ENCODE measurements at regions not wholly inside any gene's neighbourhood (a gene's known extent, or its start where the extent isn't known, plus 50 kb on each side); places are given as distances from the start of the nearest gene placed in this dataset.
"Not testable (repeated sequence)": the region's sequence is repeated elsewhere in the genome, so short reads cannot be mapped to it uniquely, and the experiment has no call there.

- Histone ChIP-seq H3K27ac (ENCODE audit: insufficient read depth, low read length, poor library complexity, severe bottlenecking) (no peak overlapping the region), H3K27me3 (replicated peaks; ENCODE audit: control insufficient read depth, insufficient read depth, low read length, poor library complexity, severe bottlenecking) (no peaks in the 10 kb centered on the region), H3K4me1 (ENCODE audit: control insufficient read depth, insufficient read depth, low read length, poor library complexity, severe bottlenecking) (no peaks in the 10 kb centered on the region), H3K9me3 (ENCODE audit: control insufficient read depth, low read length) (no peaks in the 10 kb centered on the region), H3K36me3 (ENCODE audit: control insufficient read depth, insufficient read depth, low read length) (no peaks in the 10 kb centered on the region), H3K4me3 (ENCODE audit: insufficient read depth, low read depth, low read length, poor library complexity, severe bottlenecking) (no peak overlapping the region)
- DNase-seq, result no peak
Measured at GRCh38 chr10:6794441-6794840, 214.4 kb upstream of the PRKCQ start.

DNA sequence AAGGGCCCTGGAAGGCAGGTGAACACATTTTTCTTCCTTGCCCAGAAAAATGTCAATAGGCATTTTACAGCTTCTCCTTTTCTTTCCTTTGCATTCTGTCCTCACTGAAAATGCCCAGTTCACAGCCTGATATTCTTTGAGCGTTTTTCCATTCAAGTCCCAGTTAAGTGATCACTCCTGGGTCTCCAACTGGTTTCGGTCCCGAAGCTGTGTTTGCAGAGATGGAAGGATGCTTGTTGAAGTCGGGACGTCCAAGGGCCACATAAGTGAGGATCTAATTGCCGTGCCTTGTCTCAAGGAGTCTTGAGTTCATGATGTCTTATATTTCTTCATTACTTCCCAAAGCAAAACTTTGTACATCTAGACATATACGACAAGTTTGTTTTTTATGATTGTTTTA lies 208.7 kb upstream of the PRKCQ start:
- H3K27ac ChIP-seq (ENCODE audit: insufficient read depth, low read length, poor library complexity, severe bottlenecking), result no peak overlapping the region

GRCh38 chr10:6788231-6788630 lies 208.2 kb upstream of the PRKCQ start:
- no peak for DNase-seq
- Histone ChIP-seq H3K27ac (ENCODE audit: insufficient read depth, low read length, poor library complexity, severe bottlenecking) (no peak overlapping the region), H3K4me1 (ENCODE audit: control insufficient read depth, insufficient read depth, low read length, poor library complexity, severe bottlenecking) (no peaks in the 10 kb centered on the region), H3K4me3 (ENCODE audit: insufficient read depth, low read depth, low read length, poor library complexity, severe bottlenecking) (no peak overlapping the region), H3K9me3 (ENCODE audit: control insufficient read depth, low read length) (no peaks in the 10 kb centered on the region), H3K27me3 (replicated peaks; ENCODE audit: control insufficient read depth, insufficient read depth, low read length, poor library complexity, severe bottlenecking) (no peaks in the 10 kb centered on the region), H3K36me3 (ENCODE audit: control insufficient read depth, insufficient read depth, low read length) (no peaks in the 10 kb centered on the region)

More for the DNA sequence above, 208.7 kb upstream of the PRKCQ start:
- H3K9me3 ChIP-seq (ENCODE audit: control insufficient read depth, low read length), result no peaks in the 10 kb centered on the region
- H3K4me1 ChIP-seq (ENCODE audit: control insufficient read depth, insufficient read depth, low read length, poor library complexity, severe bottlenecking), result no peaks in the 10 kb centered on the region
- H3K4me3 ChIP-seq (ENCODE audit: insufficient read depth, low read depth, low read length, poor library complexity, severe bottlenecking), result no peak overlapping the region
- DNase-seq, result no peak
- H3K36me3 ChIP-seq (ENCODE audit: control insufficient read depth, insufficient read depth, low read length), result no peaks in the 10 kb centered on the region
- no peaks in the 10 kb centered on the region for H3K27me3 ChIP-seq (replicated peaks; ENCODE audit: control insufficient read depth, insufficient read depth, low read length, poor library complexity, severe bottlenecking)

DNA sequence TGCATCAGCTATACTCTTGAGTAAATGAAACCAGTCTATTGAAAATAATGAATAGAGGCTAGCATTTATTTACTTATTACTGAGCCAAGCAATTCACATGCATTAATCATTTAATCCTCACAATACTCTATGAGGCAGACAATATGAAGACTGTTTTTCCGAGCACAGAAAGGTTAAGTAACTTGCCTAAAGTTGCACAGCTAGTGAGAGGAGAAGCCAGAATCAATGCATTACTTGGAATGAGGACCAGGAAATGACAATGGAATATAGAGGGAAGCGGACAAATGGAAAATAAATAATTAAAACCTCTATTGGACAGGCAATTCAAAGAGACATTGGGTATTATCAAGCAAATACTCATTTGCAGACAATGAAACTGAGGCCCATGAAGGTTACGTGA lies 207.6 kb upstream of the PRKCQ start:
- Histone ChIP-seq H3K27ac (ENCODE audit: insufficient read depth, low read length, poor library complexity, severe bottlenecking) (no peak overlapping the region), H3K36me3 (ENCODE audit: control insufficient read depth, insufficient read depth, low read length) (no peaks in the 10 kb centered on the region), H3K4me3 (ENCODE audit: insufficient read depth, low read depth, low read length, poor library complexity, severe bottlenecking) (no peak overlapping the region), H3K9me3 (ENCODE audit: control insufficient read depth, low read length) (no peaks in the 10 kb centered on the region), H3K4me1 (ENCODE audit: control insufficient read depth, insufficient read depth, low read length, poor library complexity, severe bottlenecking) (no peaks in the 10 kb centered on the region), H3K27me3 (replicated peaks; ENCODE audit: control insufficient read depth, insufficient read depth, low read length, poor library complexity, severe bottlenecking) (no peaks in the 10 kb centered on the region)
- no peak for DNase-seq

DNA sequence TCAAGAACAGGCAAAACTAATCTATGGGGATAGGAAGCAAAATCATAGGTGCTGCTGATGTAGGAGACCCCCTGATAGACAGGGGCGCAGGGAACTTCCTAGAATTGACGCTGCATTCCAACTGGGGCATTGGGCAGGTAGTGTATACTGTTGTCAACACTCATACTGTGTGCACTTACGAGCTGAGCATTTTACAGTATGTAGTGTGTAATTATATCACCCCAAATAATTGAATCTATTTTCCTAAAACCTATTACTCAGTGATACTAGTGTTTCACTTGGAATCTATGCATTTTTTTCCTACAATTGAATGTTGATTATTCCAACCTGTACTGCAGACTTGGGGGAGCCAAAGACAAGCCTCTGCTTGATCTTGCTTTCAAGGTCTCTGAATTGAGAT lies 207.0 kb upstream of the PRKCQ start:
- no peak overlapping the region for H3K27ac ChIP-seq (ENCODE audit: insufficient read depth, low read length, poor library complexity, severe bottlenecking)
- no peak for DNase-seq
- no peaks in the 10 kb centered on the region for H3K36me3 ChIP-seq (ENCODE audit: control insufficient read depth, insufficient read depth, low read length)
- no peak overlapping the region for H3K4me3 ChIP-seq (ENCODE audit: insufficient read depth, low read depth, low read length, poor library complexity, severe bottlenecking)
- no peaks in the 10 kb centered on the region for H3K4me1 ChIP-seq (ENCODE audit: control insufficient read depth, insufficient read depth, low read length, poor library complexity, severe bottlenecking)
- H3K9me3 ChIP-seq (ENCODE audit: control insufficient read depth, low read length), result no peaks in the 10 kb centered on the region
- no peaks in the 10 kb centered on the region for H3K27me3 ChIP-seq (replicated peaks; ENCODE audit: control insufficient read depth, insufficient read depth, low read length, poor library complexity, severe bottlenecking)

GRCh38 chr10:6786579-6787031 lies 206.5 kb upstream of the PRKCQ start:
- Histone ChIP-seq H3K9me3 (ENCODE audit: control insufficient read depth, low read length) (no peaks in the 10 kb centered on the region), H3K36me3 (ENCODE audit: control insufficient read depth, insufficient read depth, low read length) (no peaks in the 10 kb centered on the region), H3K27me3 (replicated peaks; ENCODE audit: control insufficient read depth, insufficient read depth, low read length, poor library complexity, severe bottlenecking) (no peaks in the 10 kb centered on the region), H3K27ac (ENCODE audit: insufficient read depth, low read length, poor library complexity, severe bottlenecking) (no peak overlapping the region), H3K4me3 (ENCODE audit: insufficient read depth, low read depth, low read length, poor library complexity, severe bottlenecking) (no peak overlapping the region), H3K4me1 (ENCODE audit: control insufficient read depth, insufficient read depth, low read length, poor library complexity, severe bottlenecking) (no peaks in the 10 kb centered on the region)
- no peak for DNase-seq

- not testable (repeated sequence) for H3K27ac ChIP-seq (ENCODE audit: insufficient read depth, low read length, poor library complexity, severe bottlenecking); H3K27me3 ChIP-seq (replicated peaks; ENCODE audit: control insufficient read depth, insufficient read depth, low read length, poor library complexity, severe bottlenecking); H3K4me3 ChIP-seq (ENCODE audit: insufficient read depth, low read depth, low read length, poor library complexity, severe bottlenecking); H3K9me3 ChIP-seq (ENCODE audit: control insufficient read depth, low read length); DNase-seq; H3K4me1 ChIP-seq (ENCODE audit: control insufficient read depth, insufficient read depth, low read length, poor library complexity, severe bottlenecking); H3K36me3 ChIP-seq (ENCODE audit: control insufficient read depth, insufficient read depth, low read length)
Measured at GRCh38 chr10:6784429-6784828, 204.4 kb upstream of the PRKCQ start.

DNA sequence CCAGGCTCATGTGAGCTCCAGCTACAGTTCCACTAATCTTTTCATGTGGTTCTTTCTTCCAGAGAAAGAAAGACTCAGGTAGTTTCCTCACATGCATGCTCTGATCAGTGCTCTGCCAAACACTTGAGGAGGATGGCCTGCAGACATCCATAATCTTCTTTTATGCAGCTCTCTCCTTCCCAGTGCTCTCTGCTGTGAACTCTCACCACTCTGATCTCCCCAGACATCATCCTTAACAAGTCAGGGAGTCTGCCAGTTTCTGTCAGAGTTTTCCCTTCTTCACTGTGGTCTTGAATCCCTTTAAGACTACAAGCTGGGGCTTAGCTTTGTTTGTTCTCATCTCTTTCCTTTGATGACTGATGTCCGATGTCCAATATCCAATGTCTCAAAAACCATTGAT lies 203.4 kb upstream of the PRKCQ start:
- no peaks in the 10 kb centered on the region for H3K4me1 ChIP-seq (ENCODE audit: control insufficient read depth, insufficient read depth, low read length, poor library complexity, severe bottlenecking)
- no peaks in the 10 kb centered on the region for H3K36me3 ChIP-seq (ENCODE audit: control insufficient read depth, insufficient read depth, low read length)
- H3K4me3 ChIP-seq (ENCODE audit: insufficient read depth, low read depth, low read length, poor library complexity, severe bottlenecking), result no peak overlapping the region
- H3K27me3 ChIP-seq (replicated peaks; ENCODE audit: control insufficient read depth, insufficient read depth, low read length, poor library complexity, severe bottlenecking), result no peaks in the 10 kb centered on the region
- DNase-seq, result no peak
- no peak overlapping the region for H3K27ac ChIP-seq (ENCODE audit: insufficient read depth, low read length, poor library complexity, severe bottlenecking)
- no peaks in the 10 kb centered on the region for H3K9me3 ChIP-seq (ENCODE audit: control insufficient read depth, low read length)

DNA sequence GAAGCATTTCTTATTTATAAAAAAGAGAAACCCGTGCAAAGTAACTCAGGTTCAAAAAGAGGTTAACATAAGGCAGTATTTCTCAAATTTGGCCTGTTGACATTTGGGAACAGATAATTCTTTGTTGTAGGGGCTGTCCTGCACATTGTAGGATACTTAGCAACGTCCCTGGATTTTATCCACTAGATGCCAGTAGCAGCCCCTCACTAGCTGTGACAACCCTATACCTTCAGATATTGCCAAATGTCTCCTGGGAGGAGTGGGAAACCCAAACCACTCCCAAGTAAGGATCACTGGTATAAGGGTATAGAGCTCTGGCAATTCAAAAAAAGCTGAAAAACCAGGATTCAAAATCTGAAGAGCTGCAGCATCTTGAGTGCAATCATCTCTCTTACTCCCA lies 202.3 kb upstream of the PRKCQ start:
- no peak for DNase-seq
- no peaks in the 10 kb centered on the region for H3K36me3 ChIP-seq (ENCODE audit: control insufficient read depth, insufficient read depth, low read length)
- peaks cover 4% of the 10 kb centered on the region for H3K27me3 ChIP-seq (replicated peaks; ENCODE audit: control insufficient read depth, insufficient read depth, low read length, poor library complexity, severe bottlenecking)
- H3K9me3 ChIP-seq (ENCODE audit: control insufficient read depth, low read length), result no peaks in the 10 kb centered on the region
- H3K27ac ChIP-seq (ENCODE audit: insufficient read depth, low read length, poor library complexity, severe bottlenecking), result no peak overlapping the region
- no peak overlapping the region for H3K4me3 ChIP-seq (ENCODE audit: insufficient read depth, low read depth, low read length, poor library complexity, severe bottlenecking)
- H3K4me1 ChIP-seq (ENCODE audit: control insufficient read depth, insufficient read depth, low read length, poor library complexity, severe bottlenecking), result no peaks in the 10 kb centered on the region

DNA sequence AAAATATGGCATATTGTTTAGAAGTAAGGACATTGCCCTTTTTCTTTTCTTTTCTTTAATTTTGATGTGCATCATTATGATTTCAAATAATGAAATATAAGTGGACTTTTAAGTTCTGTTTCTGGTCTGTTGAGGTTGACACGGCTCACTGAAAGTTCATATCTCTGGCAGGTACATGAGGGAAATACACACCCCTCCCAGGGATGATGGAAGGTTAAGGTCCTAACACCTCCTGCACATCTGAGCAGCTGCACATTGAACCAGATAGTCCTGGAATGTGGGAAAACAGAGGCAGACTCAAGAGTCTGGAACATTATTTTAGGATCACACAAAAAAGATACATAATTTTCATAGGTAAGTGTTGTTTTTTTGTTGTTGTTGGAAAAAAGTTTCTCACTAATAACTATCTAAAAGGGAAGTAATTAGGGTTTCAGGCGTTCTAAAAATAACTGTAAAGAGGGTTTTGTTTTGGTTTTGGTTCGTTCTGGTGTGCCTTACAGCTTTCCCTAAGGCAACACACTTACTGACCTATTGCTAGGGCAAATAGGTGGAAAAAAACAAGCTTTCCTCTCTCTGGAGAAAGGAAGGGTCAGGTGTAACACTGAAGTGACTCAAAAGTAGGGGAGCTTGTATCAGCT lies 201.2 kb upstream of the PRKCQ start:
- no peak overlapping the region for H3K27ac ChIP-seq (ENCODE audit: insufficient read depth, low read length, poor library complexity, severe bottlenecking)

More for the DNA sequence above, 201.2 kb upstream of the PRKCQ start:
- Histone ChIP-seq H3K36me3 (ENCODE audit: control insufficient read depth, insufficient read depth, low read length) (no peaks in the 10 kb centered on the region), H3K4me1 (ENCODE audit: control insufficient read depth, insufficient read depth, low read length, poor library complexity, severe bottlenecking) (no peaks in the 10 kb centered on the region), H3K9me3 (ENCODE audit: control insufficient read depth, low read length) (no peaks in the 10 kb centered on the region), H3K4me3 (ENCODE audit: insufficient read depth, low read depth, low read length, poor library complexity, severe bottlenecking) (no peak overlapping the region), H3K27me3 (replicated peaks; ENCODE audit: control insufficient read depth, insufficient read depth, low read length, poor library complexity, severe bottlenecking) (peaks cover 4% of the 10 kb centered on the region)
- DNase-seq, result no peak

Measured in effector memory CD4-positive, alpha-beta T cell (primary cell).